ENCODE measurements at regions not wholly inside any gene's neighbourhood (a gene's known extent, or its start where the extent isn't known, plus 50 kb on each side); places are given as distances from the start of the nearest gene placed in this dataset.
A peak's percentile ranks its signal among the peaks of the same experiment; 100 is the strongest.
"Not testable (repeated sequence)": the region's sequence is repeated elsewhere in the genome, so short reads cannot be mapped to it uniquely, and the experiment has no call there.

DNA sequence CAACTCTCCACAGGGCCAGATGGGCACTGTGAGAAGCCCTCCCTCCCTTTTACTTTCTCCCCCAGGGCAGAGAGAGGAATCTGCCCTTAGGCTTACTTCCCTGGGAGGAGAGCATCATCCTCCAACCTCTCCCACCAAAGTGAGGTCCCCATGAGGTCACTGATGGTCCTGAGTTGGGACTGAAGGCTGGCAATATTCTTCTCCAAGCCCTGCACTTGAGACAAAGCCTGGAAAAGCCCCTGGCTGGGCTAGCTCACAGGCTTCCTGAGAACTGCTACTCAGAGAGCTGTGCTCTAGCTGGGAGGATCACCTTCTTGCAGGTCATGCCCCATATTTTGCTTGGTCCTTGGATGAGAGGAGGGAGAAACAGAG is 110.0 kb upstream of the MEF2A start:
- DNase-seq (ENCODE audit: low spot score): peak; percentile 1

GRCh38 chr15:99464137-99464536 is 101.6 kb upstream of the MEF2A start:
- DNase-seq (ENCODE audit: low spot score): no peak

DNA sequence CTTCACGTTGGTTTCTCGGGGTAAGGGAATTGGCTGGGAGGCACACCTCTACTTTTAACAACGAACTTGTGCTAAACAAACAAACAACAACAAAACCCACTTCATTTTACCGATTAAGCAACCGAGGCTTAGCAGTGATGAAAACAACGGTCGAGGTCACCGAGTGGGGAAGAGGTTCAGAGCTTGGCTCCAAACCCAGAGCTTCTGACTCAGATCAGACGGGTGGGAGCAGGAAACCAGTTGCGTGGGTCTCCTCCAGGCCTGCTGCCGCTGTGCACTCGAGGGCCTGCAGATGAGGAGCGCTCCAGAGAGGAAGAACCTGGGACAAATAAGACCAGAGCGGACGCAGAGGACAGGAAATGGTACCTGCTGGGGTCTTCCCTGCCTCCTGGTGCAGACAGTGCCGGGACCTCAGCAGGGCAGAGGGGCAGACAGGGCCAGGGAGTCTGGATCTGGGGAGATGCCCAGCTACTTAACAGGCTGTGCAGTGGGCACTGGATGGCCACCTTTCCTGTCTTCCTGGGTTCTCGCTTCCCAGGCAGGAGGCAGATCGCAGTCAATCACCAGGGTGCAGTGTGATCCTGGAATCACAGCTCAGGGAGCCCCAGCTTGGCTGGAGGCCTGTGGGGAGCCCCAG is 99.0 kb upstream of the MEF2A start:
- no peak for DNase-seq (ENCODE audit: low spot score)

GRCh38 chr15:99467338-99467720 is 98.5 kb upstream of the MEF2A start:
- no peak for DNase-seq (ENCODE audit: low spot score)

DNA sequence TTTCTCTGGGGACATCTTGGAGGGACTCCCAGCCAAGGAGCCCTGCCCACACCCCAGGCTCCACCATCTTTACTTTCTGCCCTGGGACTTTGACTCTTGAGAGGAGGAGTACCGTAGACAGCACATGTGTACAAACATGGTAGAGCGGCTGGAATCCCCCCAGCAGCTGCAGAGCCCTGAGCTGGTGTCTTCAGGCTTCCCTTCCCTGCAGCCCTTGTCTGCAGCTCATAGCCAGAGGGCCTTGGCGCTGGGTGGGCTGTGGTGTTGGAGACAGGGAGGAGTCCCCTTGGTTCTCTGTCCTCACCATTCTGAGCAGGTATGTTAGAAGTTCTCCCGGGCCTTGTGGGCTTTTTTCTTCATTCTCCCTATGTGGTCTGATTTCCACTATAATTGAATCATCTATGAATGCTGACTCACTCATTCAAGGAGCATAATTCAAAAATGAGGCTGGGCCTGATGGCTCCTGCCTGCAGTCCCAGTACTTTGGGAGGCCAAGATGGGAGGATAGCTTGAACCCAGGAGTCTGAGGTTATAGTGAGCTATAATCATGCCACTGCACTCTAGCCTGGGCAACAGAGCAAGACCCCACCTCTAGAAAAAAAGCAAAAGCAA is 97.8 kb upstream of the MEF2A start:
- DNase-seq (ENCODE audit: low spot score): no peak

DNA sequence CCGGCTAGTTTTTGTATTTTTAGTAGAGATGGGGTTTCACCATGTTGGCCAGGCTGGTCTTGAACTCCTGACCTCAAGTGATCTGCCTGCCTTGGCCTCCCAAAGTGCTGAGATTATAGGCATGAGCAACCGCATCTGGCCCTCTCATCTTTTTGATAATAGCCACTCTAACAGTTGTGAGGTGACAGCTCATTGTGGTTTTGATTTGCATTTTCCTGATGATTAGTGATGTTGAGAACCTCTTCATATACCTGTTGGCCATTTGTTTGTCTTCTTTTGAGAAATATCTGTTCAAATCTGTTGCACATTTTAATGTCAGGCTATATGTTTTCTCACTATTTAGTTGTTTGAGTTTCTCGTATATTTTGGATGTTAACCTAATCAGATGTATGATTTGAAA is 95.6 kb upstream of the MEF2A start:
- not testable (repeated sequence) for DNase-seq (ENCODE audit: low spot score)

- no peak for DNase-seq (ENCODE audit: low spot score)
Measured at GRCh38 chr15:99472416-99473145, 93.2 kb upstream of the MEF2A start.

- DNase-seq (ENCODE audit: low spot score): no peak
Measured at GRCh38 chr15:99473981-99474906, 91.5 kb upstream of the MEF2A start.

GRCh38 chr15:99474909-99475753 is 90.7 kb upstream of the MEF2A start:
- DNase-seq (ENCODE audit: low spot score): peak; percentile 50

DNA sequence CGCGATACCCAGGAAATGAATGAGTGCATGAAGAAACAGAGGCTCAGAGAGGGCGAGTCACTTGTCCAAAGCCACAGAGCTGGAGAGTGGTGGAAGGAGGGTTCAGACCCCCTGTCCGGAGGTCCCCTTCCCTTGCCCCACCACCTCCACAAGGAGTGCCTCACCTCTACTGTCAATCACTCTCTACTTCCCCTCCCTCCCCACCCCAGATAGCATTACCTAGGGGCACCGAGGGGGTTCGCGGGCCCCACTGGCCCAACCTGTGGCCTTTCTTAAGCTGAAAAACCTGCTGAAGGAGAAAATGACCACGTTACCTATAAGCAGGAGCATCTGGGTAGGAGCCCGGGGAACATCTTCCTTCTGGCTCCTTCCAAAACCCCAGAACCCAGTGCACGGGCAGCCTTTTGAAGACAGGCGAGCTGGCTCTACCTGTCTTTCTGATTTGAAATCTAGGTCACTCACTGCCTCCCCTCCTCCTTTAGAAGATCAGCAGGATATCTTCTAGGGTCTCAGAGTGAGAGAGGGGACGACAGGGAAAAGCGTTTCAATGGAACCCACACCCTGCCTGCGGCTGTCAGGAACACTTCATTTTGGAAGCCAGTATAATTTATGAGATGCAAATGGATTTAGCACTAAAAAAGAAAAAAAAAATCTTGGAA is 89.9 kb upstream of the MEF2A start:
- DNase-seq (ENCODE audit: low spot score): no peak

DNA sequence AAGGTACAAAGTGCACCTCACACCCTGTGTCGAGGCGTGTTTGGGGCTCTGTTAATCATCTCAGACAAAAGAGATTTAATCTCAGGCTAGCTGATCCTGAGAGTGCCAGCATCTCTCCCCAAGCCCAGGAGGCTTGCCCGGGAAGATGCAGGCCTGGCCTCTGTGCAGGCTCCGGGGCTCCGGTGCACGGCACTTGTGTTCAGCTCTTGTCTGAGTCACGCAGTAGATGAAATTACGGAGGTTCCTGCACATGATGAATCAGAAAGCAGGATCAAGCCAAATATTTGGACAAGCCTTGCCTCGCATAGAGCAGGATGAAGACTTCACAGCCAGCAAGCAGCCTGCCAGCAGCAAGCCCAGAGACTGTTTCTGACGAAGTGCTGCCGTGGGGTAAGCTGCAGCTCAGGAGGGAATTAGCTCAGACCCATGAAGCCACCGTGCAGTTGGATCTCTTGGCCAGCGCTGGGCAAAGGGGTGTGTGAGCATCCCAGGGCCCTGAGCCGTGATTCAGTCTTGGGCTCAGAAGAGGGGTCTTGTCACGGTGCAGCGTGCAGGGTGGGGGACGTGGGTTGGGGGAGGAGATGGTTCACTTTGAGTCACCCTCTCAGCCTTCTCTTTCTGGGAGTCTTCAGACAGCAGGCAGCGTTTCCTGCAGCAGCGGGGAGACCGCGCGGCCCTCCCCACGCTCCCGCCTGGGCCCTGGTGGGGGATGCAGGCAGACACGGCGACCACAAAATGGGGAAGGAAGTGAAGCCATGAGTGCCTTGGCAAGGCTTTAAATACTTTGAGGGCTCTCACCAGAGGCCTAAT is 89.2 kb upstream of the MEF2A start:
- peak; percentile 56 for DNase-seq (ENCODE audit: low spot score)

- DNase-seq (ENCODE audit: low spot score): no peak
Measured at GRCh38 chr15:99477791-99478471, 87.9 kb upstream of the MEF2A start.

GRCh38 chr15:99478977-99479376 is 86.8 kb upstream of the MEF2A start:
- DNase-seq (ENCODE audit: low spot score): no peak

DNA sequence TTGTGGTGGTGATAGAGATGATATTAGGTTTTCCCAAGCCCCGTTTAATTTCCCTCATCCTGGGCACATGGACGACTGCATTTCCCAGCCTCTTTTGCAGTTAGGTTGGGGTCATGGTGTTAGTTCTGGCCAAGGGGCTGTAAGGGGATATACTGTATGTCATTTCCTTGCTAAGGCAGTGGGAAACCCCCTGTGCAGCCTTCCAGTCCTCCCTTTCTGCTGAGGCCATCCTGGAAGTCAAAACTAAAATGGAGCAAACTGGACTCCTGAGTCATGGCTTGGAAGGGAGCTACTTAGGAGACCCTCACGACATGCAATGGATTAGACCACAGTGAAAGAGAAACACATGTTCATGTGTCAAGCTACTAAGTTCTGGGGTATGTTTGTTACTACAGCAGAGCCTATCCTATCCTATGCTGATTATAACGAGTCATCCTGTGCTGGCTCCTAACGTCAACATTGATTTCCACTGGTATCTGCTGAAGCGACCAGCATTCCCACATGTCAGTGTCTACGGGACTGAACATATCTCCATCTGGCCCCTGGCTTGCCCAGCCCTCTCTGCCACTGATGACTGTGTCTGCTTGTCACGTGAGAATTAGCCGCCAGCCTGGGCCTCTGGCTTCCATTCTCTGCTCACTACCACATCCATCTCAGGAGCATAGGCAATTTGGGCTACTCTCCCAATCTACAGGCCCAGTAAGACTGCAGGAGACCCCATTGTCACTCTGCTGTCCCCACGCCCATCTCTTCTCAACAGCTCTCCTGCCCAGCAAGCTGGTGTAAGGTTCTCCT is 85.6 kb upstream of the MEF2A start:
- no peak for DNase-seq (ENCODE audit: low spot score)

DNA sequence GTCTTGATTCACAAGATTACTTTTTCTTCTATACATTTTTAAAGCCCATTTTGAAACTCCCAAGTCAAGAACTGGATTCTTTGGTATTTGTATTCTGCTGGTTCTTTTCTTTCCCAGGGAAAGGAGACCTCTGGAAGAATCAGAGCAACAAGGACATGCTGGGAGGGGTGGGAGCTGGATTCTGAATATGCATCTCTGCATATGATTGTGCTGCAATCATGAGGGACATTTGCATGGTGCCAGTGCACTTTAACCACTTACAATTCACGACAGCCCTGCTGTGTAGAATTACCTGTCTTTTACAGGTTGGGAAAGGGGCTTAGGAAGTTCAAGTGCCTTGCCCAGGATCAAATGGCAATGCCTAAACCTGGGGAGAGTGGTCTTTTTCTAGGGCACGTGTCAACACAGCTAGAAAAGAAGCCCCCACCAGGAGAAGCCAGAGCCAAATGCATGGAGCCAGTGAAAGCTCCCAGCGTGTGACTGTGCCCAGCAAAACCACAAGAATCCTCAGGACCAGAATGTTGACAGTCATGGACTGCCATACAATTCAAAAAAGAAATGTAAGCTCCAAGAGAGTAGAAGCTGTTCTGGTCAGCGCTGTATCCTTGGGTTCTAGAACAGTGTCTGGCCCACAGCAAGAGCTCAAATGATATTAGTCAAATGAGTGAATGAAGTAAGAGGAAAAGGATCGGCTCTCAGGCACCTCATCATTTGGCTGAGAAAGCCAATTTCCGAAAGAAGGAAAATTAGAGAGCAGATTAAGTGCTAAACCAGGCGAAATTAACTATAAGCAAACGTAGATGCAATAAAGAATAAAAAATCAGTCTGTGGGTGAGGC is 84.5 kb upstream of the MEF2A start:
- no peak for DNase-seq (ENCODE audit: low spot score)

DNA sequence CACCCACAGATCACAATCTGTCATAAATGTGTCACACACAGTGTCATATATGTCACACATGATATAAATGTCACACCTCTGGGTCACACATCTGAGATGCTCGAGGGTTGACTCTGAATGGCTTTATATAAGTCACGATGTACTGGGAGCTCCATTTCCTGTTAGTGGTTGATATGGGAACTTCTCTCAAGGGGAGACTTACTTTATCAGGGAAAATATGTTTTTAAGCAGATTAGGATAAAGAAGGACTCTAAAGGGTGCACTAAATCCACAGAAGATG is 83.9 kb upstream of the MEF2A start:
- DNase-seq (ENCODE audit: low spot score): no peak

- DNase-seq (ENCODE audit: low spot score): no peak
Measured at GRCh38 chr15:99482993-99483392, 82.8 kb upstream of the MEF2A start.
